ENCODE measurements at regions not wholly inside any gene's neighbourhood (a gene's known extent, or its start where the extent isn't known, plus 50 kb on each side); places are given as distances from the start of the nearest gene placed in this dataset.

- H3K4me3 ChIP-seq (ENCODE audit: low read length): no peak overlapping the region
- DNase-seq (ENCODE audit: low read depth, low spot score): no peak
These were observed 105.4 kb downstream of the TTC8 start for GRCh38 chr14:88929656-88930436.

GRCh38 chr14:88931321-88932110, 107.1 kb downstream of the TTC8 start:
- H3K4me3 ChIP-seq (ENCODE audit: low read length): no peak overlapping the region
- DNase-seq (ENCODE audit: low read depth, low spot score): no peak

- no peak for DNase-seq (ENCODE audit: low read depth, low spot score)
These were observed 108.7 kb downstream of the TTC8 start for GRCh38 chr14:88933191-88933590.

GRCh38 chr14:88934351-88934806, 109.9 kb downstream of the TTC8 start:
- no peak for DNase-seq (ENCODE audit: low read depth, low spot score)
- no peak overlapping the region for H3K4me3 ChIP-seq (ENCODE audit: low read length)

More at GRCh38 chr14:88933191-88933590, 108.7 kb downstream of the TTC8 start:
- no peak overlapping the region for H3K4me3 ChIP-seq (ENCODE audit: low read length)

GRCh38 chr14:88935083-88935482, 110.6 kb downstream of the TTC8 start:
- DNase-seq (ENCODE audit: low read depth, low spot score): no peak
- no peak overlapping the region for H3K4me3 ChIP-seq (ENCODE audit: low read length)

GRCh38 chr14:88937706-88938105, 113.3 kb downstream of the TTC8 start:
- no peak overlapping the region for H3K4me3 ChIP-seq (ENCODE audit: low read length)
- DNase-seq (ENCODE audit: low read depth, low spot score): no peak

- no peak for DNase-seq (ENCODE audit: low read depth, low spot score)
- H3K4me3 ChIP-seq (ENCODE audit: low read length): no peak overlapping the region
These were observed 116.2 kb downstream of the TTC8 start for GRCh38 chr14:88940671-88941070.

- DNase-seq (ENCODE audit: low read depth, low spot score): no peak
These were observed 117.0 kb downstream of the TTC8 start for GRCh38 chr14:88941414-88941813.

GRCh38 chr14:88947646-88948598, 123.5 kb downstream of the TTC8 start:
- no peak for DNase-seq (ENCODE audit: low read depth, low spot score)
- no peak overlapping the region for H3K4me3 ChIP-seq (ENCODE audit: low read length)

More at GRCh38 chr14:88941414-88941813, 117.0 kb downstream of the TTC8 start:
- H3K4me3 ChIP-seq (ENCODE audit: low read length): no peak overlapping the region

- no peak for DNase-seq (ENCODE audit: low read depth, low spot score)
These were observed 125.6 kb downstream of the TTC8 start for GRCh38 chr14:88950069-88950468.

GRCh38 chr14:88951370-88951769, 126.9 kb downstream of the TTC8 start:
- H3K4me3 ChIP-seq (ENCODE audit: low read length): no peak overlapping the region
- no peak for DNase-seq (ENCODE audit: low read depth, low spot score)

More at GRCh38 chr14:88950069-88950468, 125.6 kb downstream of the TTC8 start:
- no peak overlapping the region for H3K4me3 ChIP-seq (ENCODE audit: low read length)

- no peak overlapping the region for H3K4me3 ChIP-seq (ENCODE audit: low read length)
- no peak for DNase-seq (ENCODE audit: low read depth, low spot score)
These were observed 128.4 kb downstream of the TTC8 start for GRCh38 chr14:88952901-88953300.

- no peak for DNase-seq (ENCODE audit: low read depth, low spot score)
- no peak overlapping the region for H3K4me3 ChIP-seq (ENCODE audit: low read length)
These were observed 131.0 kb downstream of the TTC8 start for GRCh38 chr14:88955455-88955854.

GRCh38 chr14:88960496-88960895, 136.0 kb downstream of the TTC8 start:
- no peak for DNase-seq (ENCODE audit: low read depth, low spot score)
- no peak overlapping the region for H3K4me3 ChIP-seq (ENCODE audit: low read length)

GRCh38 chr14:88961214-88961613, 136.8 kb downstream of the TTC8 start:
- DNase-seq (ENCODE audit: low read depth, low spot score): no peak
- no peak overlapping the region for H3K4me3 ChIP-seq (ENCODE audit: low read length)

GRCh38 chr14:88962356-88962755, 137.9 kb downstream of the TTC8 start:
- no peak overlapping the region for H3K4me3 ChIP-seq (ENCODE audit: low read length)
- DNase-seq (ENCODE audit: low read depth, low spot score): no peak

- DNase-seq (ENCODE audit: low read depth, low spot score): no peak
These were observed 142.8 kb downstream of the TTC8 start for GRCh38 chr14:88967299-88967698.

GRCh38 chr14:88975043-88975830, 150.8 kb downstream of the TTC8 start:
- no peak overlapping the region for H3K4me3 ChIP-seq (ENCODE audit: low read length)
- DNase-seq (ENCODE audit: low read depth, low spot score): no peak

More at GRCh38 chr14:88967299-88967698, 142.8 kb downstream of the TTC8 start:
- no peak overlapping the region for H3K4me3 ChIP-seq (ENCODE audit: low read length)

Measured in Jurkat, Clone E6-1 (cell line).